ENCODE measurements at regions not wholly inside any gene's neighbourhood (a gene's known extent, or its start where the extent isn't known, plus 50 kb on each side); places are given as distances from the start of the nearest gene placed in this dataset.

- DNase-seq (ENCODE audit: low read depth), result peak; percentile 4
- in situ Hi-C loops (cut with HindIII; ENCODE audit: low pct_unique_long_range_greater_than_20kb, low sequenced_read_pairs), result no loop called here
These were observed 1925.6 kb downstream of the EFNA5 start for GRCh38 chr5:105745111-105745510.

- no peak for DNase-seq (ENCODE audit: low read depth)
- in situ Hi-C loops (cut with HindIII; ENCODE audit: low pct_unique_long_range_greater_than_20kb, low sequenced_read_pairs), result no loop called here
These were observed 1930.5 kb downstream of the EFNA5 start for GRCh38 chr5:105740242-105740641.

DNA sequence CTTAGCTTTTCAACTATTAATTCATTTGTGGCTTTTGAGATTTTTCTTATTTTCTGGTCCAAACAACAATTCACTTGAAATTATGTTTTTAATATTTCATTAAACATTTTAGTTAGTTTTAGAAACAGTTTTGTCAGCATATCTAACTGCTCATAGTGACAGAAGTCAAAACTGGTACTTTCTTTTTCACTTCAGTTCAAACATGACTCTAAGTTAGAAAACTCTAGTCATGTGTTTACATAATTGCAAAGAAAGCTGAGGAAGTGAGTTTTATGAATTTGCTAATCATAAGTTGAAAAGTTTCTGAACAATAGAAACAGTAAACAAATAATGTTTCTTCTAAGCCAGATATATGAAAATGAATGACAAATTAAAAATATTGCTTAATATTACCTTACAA is 1931.0 kb downstream of the EFNA5 start:
- DNase-seq (ENCODE audit: low read depth), result no peak
- in situ Hi-C loops (cut with HindIII; ENCODE audit: low pct_unique_long_range_greater_than_20kb, low sequenced_read_pairs), result no loop called here

DNA sequence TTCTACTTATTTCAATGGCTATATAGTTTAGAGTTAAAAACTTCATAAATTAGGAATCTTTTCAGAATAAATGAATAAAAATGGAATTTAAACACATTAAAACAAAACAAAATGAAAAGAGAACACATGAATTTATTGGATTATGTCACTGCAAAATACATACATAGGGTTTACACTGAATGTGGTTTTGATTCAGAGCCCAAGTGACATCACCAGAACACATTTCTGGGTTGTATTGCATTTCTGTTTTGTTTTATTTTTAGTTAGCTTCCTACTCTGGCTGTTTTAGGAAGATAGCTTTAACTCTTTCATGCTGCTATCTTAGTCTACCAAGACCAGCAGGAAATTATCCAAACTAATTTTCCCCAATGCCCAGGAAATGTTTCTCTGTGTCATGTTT is 1935.0 kb downstream of the EFNA5 start:
- no peak for DNase-seq (ENCODE audit: low read depth)
- in situ Hi-C loops (cut with HindIII; ENCODE audit: low pct_unique_long_range_greater_than_20kb, low sequenced_read_pairs), result no loop called here

- in situ Hi-C loops (cut with HindIII; ENCODE audit: low pct_unique_long_range_greater_than_20kb, low sequenced_read_pairs), result no loop called here
- DNase-seq (ENCODE audit: low read depth), result no peak
These were observed 1939.8 kb downstream of the EFNA5 start for GRCh38 chr5:105730982-105731381.

DNA sequence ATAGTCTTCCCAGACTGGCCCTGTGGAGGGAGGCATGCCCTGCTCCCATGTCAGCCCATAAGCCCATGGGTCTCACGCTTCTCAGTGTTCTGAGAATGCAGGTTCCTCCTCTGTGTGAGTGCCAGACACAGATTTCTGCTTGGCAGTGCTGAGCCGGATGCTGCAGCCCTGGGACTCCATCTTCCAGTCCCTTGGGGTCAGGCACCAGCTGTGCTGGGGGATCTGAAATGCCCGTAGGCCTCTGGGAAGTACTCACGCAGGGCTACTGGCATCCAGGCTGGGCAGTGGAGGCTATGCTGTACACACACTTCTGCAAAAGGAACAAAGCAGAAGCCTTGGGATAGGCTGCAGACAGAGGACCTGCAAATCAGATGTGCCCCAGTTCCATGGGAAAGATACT is 1944.6 kb downstream of the EFNA5 start:
- in situ Hi-C loops (cut with HindIII; ENCODE audit: low pct_unique_long_range_greater_than_20kb, low sequenced_read_pairs), result no loop called here
- no peak for DNase-seq (ENCODE audit: low read depth)

- in situ Hi-C loops (cut with HindIII; ENCODE audit: low pct_unique_long_range_greater_than_20kb, low sequenced_read_pairs), result no loop called here
These were observed 1962.3 kb downstream of the EFNA5 start for GRCh38 chr5:105708442-105708841.

GRCh38 chr5:105702323-105702722 is 1968.4 kb downstream of the EFNA5 start:
- in situ Hi-C loops (cut with HindIII; ENCODE audit: low pct_unique_long_range_greater_than_20kb, low sequenced_read_pairs), result no loop called here
- no peak for DNase-seq (ENCODE audit: low read depth)

More at GRCh38 chr5:105708442-105708841, 1962.3 kb downstream of the EFNA5 start:
- no peak for DNase-seq (ENCODE audit: low read depth)

DNA sequence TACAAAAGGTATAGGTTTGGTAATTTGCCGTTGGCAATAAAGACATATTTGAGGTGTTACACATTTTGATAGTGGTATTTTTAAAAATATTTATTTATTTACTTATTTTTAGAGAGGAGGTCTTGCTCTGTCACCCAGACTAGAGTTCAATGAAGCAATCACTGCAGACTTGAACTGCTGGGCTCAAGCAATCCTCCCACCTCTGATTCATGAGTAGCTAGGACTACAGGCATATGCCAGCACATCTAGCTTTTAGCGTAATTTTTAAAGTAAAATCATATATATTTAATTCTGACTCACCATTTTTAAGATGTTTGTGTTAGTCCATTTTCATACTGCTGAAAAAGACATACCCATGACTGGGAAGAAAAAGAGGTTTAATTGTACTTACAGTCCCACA is 1974.3 kb downstream of the EFNA5 start:
- no peak for DNase-seq (ENCODE audit: low read depth)
- in situ Hi-C loops (cut with HindIII; ENCODE audit: low pct_unique_long_range_greater_than_20kb, low sequenced_read_pairs), result no loop called here

DNA sequence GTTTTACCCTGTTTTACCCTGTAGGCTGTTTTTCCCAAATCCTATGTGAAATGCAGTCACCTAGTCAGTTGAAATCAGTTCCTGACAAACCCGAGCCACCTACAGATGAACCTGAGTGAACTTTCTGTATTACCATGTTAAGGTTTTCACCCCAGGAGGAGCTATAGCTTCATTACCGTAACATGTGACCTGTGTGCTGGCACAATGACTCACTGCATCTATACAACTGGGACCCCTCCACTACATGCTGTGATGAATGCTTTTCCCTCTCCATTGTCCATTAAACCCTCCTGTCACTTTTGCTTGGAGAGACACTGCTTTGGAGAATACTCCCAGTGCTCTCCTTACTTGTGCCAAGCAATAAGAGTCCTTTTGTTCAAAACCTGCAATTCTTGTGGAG is 1974.8 kb downstream of the EFNA5 start:
- in situ Hi-C loops (cut with HindIII; ENCODE audit: low pct_unique_long_range_greater_than_20kb, low sequenced_read_pairs), result no loop called here

DNA sequence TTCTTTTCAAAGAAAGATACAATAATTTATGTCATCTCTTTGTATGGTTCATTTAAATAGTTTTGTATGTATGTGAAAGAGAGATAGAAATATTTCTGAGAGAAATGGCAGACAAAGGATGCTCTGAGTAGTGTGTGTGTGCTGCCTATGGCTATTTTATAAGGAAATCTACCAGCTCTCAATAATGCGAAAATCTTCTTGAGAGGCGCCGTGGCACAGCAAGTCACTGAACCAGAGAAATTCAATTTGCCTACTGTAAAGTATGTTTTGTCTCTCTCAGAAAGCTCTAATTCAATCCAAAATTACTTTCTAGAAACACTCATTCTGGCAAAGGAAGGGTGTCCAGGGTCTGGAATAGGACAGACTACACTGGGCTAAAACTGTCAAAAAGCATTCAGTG is 1981.1 kb downstream of the EFNA5 start:
- DNase-seq (ENCODE audit: low read depth), result no peak

More for the DNA sequence above, 1974.8 kb downstream of the EFNA5 start:
- DNase-seq (ENCODE audit: low read depth), result no peak

GRCh38 chr5:105688227-105688792 is 1982.4 kb downstream of the EFNA5 start:
- in situ Hi-C loops (cut with HindIII; ENCODE audit: low pct_unique_long_range_greater_than_20kb, low sequenced_read_pairs), result no loop called here
- no peak for DNase-seq (ENCODE audit: low read depth)

More for the DNA sequence above, 1981.1 kb downstream of the EFNA5 start:
- in situ Hi-C loops (cut with HindIII; ENCODE audit: low pct_unique_long_range_greater_than_20kb, low sequenced_read_pairs), result no loop called here

- in situ Hi-C loops (cut with HindIII; ENCODE audit: low pct_unique_long_range_greater_than_20kb, low sequenced_read_pairs), result no loop called here
- DNase-seq (ENCODE audit: low read depth), result no peak
These were observed 1983.2 kb downstream of the EFNA5 start for GRCh38 chr5:105687493-105687892.

DNA sequence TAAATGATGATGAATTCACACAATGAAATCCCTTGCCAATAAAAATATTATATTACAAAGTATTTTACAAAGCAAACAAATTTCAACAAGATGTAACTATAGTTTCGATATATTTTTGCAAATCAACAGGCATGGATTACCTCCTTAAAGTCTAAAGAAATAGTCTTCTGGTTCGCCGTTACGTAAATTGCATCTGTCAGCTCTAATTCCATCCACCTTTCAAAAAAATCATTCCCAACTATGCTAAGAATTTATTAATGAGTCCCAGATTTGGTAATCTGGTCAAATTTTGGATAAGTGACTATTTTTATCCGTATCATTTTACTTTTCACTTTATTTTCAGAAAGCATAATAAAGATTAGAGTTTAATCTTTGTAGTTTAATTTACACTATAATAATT is 1984.9 kb downstream of the EFNA5 start:
- DNase-seq (ENCODE audit: low read depth), result no peak
- in situ Hi-C loops (cut with HindIII; ENCODE audit: low pct_unique_long_range_greater_than_20kb, low sequenced_read_pairs), result no loop called here

DNA sequence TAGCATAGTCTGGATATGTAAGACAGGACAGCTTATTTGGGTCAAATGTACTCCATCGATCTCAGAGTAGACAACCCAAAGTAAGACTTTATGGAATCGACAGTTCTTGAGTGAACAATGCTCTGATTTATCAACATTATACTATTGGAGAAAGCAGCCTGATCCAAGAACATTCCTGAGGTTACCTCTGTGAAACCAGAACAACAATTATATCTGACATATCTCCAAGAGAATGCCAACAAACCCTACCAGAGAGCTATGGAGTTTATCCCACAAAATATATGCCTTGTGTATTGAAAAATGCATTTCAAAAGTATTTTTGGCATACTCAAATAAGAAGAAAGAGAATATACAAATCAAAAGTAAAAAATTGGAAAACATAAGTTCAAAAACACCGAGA is 1985.9 kb downstream of the EFNA5 start:
- no peak for DNase-seq (ENCODE audit: low read depth)
- in situ Hi-C loops (cut with HindIII; ENCODE audit: low pct_unique_long_range_greater_than_20kb, low sequenced_read_pairs), result no loop called here

GRCh38 chr5:105680858-105681475 is 1989.8 kb downstream of the EFNA5 start:
- in situ Hi-C loops (cut with HindIII; ENCODE audit: low pct_unique_long_range_greater_than_20kb, low sequenced_read_pairs), result no loop called here
- no peak for DNase-seq (ENCODE audit: low read depth)

- no peak for DNase-seq (ENCODE audit: low read depth)
- in situ Hi-C loops (cut with HindIII; ENCODE audit: low pct_unique_long_range_greater_than_20kb, low sequenced_read_pairs), result no loop called here
These were observed 1993.4 kb downstream of the EFNA5 start for GRCh38 chr5:105677291-105677690.

- DNase-seq (ENCODE audit: low read depth), result no peak
- in situ Hi-C loops (cut with HindIII; ENCODE audit: low pct_unique_long_range_greater_than_20kb, low sequenced_read_pairs), result no loop called here
These were observed 2000.1 kb downstream of the EFNA5 start for GRCh38 chr5:105670596-105670995.

DNA sequence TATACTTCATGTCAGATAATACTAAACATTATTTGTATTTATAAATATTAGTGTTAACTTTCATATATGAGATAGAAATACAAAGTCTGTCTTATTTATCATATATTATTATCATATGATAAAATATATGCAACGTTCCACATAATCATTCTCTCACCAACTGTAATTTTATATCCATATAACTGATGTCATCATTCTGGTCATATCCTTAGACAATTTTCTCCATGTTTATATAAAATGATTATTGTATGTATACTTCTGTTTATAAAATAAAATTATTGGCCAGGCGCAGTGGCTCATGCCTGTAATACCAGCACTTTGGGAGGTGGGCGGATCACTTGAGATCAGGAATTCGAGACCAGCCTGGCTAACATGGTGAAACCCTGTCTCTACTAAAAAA is 2007.1 kb downstream of the EFNA5 start:
- no peak for DNase-seq (ENCODE audit: low read depth)
- in situ Hi-C loops (cut with HindIII; ENCODE audit: low pct_unique_long_range_greater_than_20kb, low sequenced_read_pairs), result no loop called here

DNA sequence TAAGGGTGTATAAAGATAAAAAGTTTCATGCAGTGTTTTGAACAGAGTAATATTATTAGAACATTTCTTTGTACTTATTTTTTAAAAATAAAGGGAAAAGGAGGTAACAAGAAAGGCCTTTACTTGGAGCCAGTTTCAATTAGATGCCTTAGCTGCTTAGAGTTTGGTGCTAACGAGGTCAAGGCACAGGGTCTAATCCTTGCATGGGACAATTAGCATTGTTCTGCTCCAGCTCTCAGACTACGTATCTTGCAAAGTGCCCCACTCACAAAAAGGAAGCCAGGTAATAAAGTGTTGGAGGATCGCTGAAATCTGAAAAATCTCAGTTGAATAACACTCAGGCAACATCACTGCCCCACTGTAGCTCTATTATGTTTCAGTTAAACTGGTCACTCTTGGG is 2011.3 kb downstream of the EFNA5 start:
- in situ Hi-C loops (cut with HindIII; ENCODE audit: low pct_unique_long_range_greater_than_20kb, low sequenced_read_pairs), result no loop called here
- DNase-seq (ENCODE audit: low read depth), result no peak

Measured in Caki2 (cell line).